Upper lobe of left lung (tissue), 4 donors: ENCODE measurements at regions not wholly inside any gene's neighbourhood (a gene's known extent, or its start where the extent isn't known, plus 50 kb on each side); places are given as distances from the start of the nearest gene placed in this dataset.

ENCODE experiments used
- POLR2A ChIP-seq, 4 donors: fragments of 450-650 bp; IDR thresholded peaks; one replicate each; pipeline ENCODE4 v1.5.1; 2016 to 2017; ENCODE audit warnings: antibody characterized with exemption in 4 of 4, mild to moderate bottlenecking in 2 of 4
- POLR2AphosphoS5 ChIP-seq, 2 donors: sonication (generic); formaldehyde crosslinking; IDR thresholded peaks; one replicate each; pipeline ENCODE4 v1.5.1; 2017; ENCODE audit warnings: antibody characterized with exemption in 2 of 2
- TF ChIP-seq, protein P1 (sequence below), 6 experiments: fragments of 450-650 bp in 4 of 6; fragments of 200-600 bp in 2 of 6; sonication (generic) in 2 of 6; IDR thresholded peaks; one replicate each; pipeline ENCODE4 v1.5.1; 2016 to 2019; ENCODE audit warnings: antibody characterized with exemption in 6 of 6

DNA sequence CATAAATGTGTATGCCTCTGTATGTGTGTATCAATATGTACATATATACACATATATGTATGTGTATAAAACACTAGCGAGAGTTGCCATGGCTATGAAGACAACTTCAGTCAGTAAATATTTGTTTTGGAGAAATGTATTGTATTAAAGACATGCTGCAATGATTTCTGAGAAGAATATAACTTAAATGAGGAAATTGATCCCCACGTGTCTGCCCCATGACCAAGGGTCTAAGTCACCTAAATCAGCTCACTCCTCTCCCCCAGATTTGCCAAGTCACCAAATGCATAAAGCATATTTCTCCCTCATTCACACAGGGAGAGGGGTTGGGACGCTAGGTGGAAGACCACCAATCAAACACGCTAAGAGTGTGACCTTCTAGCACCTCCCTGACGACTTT, 58.3 kb upstream of the LYST start:
- TF ChIP-seq, protein P1, sequence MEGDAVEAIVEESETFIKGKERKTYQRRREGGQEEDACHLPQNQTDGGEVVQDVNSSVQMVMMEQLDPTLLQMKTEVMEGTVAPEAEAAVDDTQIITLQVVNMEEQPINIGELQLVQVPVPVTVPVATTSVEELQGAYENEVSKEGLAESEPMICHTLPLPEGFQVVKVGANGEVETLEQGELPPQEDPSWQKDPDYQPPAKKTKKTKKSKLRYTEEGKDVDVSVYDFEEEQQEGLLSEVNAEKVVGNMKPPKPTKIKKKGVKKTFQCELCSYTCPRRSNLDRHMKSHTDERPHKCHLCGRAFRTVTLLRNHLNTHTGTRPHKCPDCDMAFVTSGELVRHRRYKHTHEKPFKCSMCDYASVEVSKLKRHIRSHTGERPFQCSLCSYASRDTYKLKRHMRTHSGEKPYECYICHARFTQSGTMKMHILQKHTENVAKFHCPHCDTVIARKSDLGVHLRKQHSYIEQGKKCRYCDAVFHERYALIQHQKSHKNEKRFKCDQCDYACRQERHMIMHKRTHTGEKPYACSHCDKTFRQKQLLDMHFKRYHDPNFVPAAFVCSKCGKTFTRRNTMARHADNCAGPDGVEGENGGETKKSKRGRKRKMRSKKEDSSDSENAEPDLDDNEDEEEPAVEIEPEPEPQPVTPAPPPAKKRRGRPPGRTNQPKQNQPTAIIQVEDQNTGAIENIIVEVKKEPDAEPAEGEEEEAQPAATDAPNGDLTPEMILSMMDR (IDR thresholded peaks at IDR 0.05), result no peak
- TF ChIP-seq POLR2A (IDR thresholded peaks at IDR 0.05) (no peak), POLR2AphosphoS5 (IDR thresholded peaks at IDR 0.05) (no peak)
